GM12872 (cell line): ENCODE measurements at regions not wholly inside any gene's neighbourhood (a gene's known extent, or its start where the extent isn't known, plus 50 kb on each side); places are given as distances from the start of the nearest gene placed in this dataset.

ENCODE experiments used
- TF ChIP-seq, protein P1 (sequence below): IDR thresholded peaks from 3 replicates; pipeline ENCODE4 v1.5.1; 2011; ENCODE audit warnings: low read depth, mild to moderate bottlenecking, low read length, moderate library complexity; ENCODE audit not compliant: insufficient read depth

DNA sequence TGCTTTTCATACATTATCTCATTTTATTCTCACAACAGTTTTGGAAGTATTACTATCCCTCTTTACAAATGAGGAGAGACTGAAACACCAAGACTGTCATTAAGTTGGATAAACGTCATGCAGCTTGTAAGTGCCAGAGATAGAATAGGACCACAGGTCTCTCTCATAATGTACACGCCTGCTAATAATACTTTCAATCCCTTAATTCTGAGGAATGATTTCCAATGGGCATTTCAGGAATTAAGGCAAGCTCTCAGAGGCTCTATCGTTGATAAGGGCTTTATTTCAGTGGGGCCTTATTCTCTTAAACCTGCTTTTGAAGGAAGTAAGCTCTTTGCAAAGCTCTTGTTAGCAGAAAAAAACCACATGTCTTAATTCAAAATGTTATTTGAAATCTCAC, 229.1 kb downstream of the NFKBIZ start:
- TF ChIP-seq, protein P1, sequence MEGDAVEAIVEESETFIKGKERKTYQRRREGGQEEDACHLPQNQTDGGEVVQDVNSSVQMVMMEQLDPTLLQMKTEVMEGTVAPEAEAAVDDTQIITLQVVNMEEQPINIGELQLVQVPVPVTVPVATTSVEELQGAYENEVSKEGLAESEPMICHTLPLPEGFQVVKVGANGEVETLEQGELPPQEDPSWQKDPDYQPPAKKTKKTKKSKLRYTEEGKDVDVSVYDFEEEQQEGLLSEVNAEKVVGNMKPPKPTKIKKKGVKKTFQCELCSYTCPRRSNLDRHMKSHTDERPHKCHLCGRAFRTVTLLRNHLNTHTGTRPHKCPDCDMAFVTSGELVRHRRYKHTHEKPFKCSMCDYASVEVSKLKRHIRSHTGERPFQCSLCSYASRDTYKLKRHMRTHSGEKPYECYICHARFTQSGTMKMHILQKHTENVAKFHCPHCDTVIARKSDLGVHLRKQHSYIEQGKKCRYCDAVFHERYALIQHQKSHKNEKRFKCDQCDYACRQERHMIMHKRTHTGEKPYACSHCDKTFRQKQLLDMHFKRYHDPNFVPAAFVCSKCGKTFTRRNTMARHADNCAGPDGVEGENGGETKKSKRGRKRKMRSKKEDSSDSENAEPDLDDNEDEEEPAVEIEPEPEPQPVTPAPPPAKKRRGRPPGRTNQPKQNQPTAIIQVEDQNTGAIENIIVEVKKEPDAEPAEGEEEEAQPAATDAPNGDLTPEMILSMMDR: no peak

DNA sequence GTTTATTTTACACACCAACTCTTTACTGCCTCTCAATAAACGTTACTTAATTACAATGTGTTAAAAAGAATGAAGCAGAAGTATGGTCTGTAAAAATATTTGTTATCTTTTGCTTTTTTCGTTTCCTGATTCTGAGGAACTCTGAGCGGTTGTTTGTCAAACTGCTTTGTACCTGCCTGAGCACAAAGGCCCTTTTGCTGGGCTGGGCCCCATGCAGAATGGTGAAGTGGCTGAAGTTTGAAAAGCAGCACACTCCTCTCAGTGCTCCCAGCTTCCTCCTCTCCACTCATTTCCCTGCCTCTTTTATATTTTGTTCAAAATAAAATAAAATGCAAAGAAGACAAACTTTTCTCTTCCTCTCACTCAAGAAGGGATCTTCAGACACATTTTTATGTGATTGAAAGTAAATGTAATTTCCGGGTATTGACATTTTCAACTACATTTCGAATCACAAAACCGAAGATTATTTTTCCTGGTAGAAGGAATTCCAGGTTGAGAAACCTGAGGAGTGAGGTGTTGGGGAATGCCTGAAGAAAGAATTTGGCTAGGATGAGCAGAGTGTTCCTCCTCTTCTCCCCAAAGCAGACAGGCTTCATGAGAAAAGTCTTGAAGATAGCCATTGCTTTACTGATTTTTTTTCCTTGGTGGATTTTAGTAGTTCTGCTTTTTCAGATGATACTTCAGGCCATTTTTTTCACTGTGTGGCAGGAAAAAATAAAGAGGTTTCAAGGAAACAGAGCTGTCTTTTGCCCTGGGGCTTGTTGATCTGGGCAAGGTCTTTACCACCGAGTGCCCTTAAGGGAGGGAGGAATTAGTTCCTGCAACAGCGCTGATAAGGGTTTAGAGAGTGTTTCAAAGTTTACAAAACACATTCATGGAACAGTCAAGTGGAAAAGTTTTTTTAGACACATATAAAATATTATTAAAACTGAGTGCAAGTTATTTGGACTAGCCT, 229.8 kb downstream of the NFKBIZ start:
- TF ChIP-seq, protein P1: no peak

DNA sequence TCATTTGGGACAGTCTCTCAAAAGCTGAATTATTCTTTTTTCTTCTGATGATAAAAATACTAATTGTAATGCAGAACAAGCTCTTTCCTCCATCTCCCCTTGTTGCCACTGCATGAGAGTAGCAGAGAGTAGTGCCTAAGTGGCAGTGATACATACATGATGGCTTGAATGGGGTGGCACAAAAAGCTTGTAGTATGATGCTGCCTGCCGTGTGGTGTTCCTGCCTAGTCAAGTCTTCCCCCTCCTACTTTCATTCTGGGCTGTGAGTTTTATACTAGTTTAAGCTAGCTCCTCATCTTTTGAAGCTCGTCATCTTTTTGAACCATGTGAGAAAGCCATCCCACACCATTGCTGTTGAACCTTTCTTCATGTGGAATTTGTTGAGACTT, 230.5 kb downstream of the NFKBIZ start:
- TF ChIP-seq, protein P1: no peak

DNA sequence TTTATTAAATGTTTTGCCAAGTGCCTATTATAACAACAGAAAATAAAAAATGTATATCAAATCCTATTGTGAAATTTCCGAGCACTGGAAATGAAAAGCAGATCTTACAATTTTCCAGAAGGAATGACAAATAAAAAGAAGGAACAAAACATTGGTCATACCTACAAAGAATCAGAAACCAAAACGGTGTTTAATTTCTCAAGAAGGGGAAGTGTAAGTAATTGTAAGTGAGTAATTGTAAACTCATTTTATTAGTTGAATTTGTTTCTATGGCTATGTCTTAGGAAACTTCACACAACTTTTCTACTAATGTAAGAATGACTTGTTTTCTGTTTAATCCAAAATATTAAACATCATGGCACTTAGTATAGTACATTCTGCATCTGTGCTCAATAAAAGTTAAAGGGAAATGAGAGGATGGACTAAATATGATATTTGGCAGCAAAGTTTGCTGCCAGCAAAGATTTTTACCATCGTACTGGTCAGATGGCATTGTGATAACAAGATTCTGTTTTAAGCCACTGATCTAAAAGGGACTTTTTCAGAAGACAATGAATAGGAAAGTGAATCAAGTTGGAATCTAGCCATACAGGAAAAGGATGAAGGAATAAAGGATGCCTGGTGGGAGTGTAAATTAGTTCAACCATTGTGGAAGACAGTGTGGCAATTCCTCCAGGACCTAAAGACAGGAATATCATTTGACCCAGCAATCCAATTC, 232.4 kb downstream of the NFKBIZ start:
- TF ChIP-seq, protein P1: no peak

DNA sequence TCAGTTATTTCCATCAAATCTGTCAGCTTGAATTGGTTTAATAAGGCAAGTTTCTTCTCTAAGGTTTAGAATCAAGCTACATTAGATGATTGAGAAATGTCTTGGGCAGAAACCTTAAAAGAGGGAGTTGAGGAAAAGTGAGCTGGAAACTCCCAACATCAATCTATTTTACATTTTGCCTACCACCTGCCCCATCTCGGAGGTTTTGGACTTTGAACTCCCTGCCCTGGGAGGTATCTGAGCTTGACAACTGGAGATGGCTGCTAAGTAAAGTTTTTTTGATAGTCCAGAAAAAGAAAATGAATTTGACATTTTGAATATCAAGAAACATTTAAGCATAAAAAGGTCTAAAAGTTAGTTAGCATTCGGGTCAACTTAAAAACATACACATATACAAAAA, 234.2 kb downstream of the NFKBIZ start:
- TF ChIP-seq, protein P1: no peak

DNA sequence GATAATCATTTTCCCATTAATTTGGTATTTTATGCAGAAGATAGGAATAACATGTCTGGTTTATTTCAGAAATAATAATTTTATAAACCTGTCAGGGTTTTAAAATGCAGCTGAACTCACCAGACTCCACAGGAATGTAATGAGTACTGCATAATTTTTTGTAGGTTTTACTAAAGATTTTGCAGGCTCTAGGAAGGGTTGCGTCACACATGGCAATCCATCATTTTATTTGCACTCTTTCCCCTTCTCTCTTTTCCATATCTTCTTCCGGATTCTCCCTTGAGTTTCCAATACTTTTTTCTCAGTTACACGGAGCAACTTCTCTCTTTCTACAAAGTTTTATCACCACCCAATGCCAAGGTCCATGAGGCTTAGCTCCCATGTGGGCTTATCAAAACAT, 234.7 kb downstream of the NFKBIZ start:
- TF ChIP-seq, protein P1: no peak

DNA sequence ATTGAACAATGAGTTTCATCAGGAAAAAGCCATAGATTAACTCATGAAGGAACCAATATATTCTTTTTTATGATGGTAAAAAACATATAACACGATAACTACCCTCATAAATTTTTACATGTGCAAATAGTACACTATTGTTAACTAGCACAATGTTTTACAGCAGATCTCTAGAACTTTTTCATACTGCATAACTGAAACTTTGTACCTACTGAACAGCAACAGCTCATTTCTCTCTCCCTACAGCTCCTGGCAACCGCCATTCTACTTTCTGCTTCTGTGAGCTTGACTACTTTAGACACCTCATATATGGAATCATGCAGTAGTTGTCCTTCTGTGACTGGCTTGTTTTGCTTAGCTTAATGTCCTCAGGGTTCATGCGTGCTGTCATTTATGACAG, 235.4 kb downstream of the NFKBIZ start:
- TF ChIP-seq, protein P1: no peak
